Endothelial cell (in vitro differentiated cells): ENCODE measurements at regions not wholly inside any gene's neighbourhood (a gene's known extent, or its start where the extent isn't known, plus 50 kb on each side); places are given as distances from the start of the nearest gene placed in this dataset.
"Not testable (repeated sequence)": the region's sequence is repeated elsewhere in the genome, so short reads cannot be mapped to it uniquely, and the experiment has no call there.

ENCODE experiments used
- DNase-seq: peaks from one replicate; pipeline ENCODE4 v3.0.0; 2021; ENCODE audit warnings: low spot score
- H3K27ac Mint-ChIP-seq: one replicate; pipeline ENCODE4 v1.8.0; 2021; ENCODE audit warnings: mixed read lengths, inconsistent platforms; ENCODE audit not compliant: unreplicated experiment
- H3K27me3 Mint-ChIP-seq: one replicate; pipeline ENCODE4 v1.8.0; 2021; ENCODE audit warnings: mild to moderate bottlenecking, moderate library complexity, mixed read lengths, inconsistent platforms; ENCODE audit not compliant: unreplicated experiment
- H3K36me3 Mint-ChIP-seq: one replicate; pipeline ENCODE4 v1.8.0; 2021; ENCODE audit warnings: mild to moderate bottlenecking, low read depth, mixed read lengths, inconsistent platforms; ENCODE audit not compliant: unreplicated experiment
- H3K4me1 Mint-ChIP-seq: one replicate; pipeline ENCODE4 v1.8.0; 2021; ENCODE audit warnings: mild to moderate bottlenecking, mixed read lengths, inconsistent platforms; ENCODE audit not compliant: unreplicated experiment
- H3K4me3 Mint-ChIP-seq: one replicate; pipeline ENCODE4 v1.8.0; 2021; ENCODE audit warnings: mild to moderate bottlenecking, mixed read lengths, inconsistent platforms; ENCODE audit not compliant: unreplicated experiment
- H3K9me3 Mint-ChIP-seq: one replicate; pipeline ENCODE4 v1.8.0; 2021; ENCODE audit warnings: mixed read lengths, inconsistent platforms; ENCODE audit not compliant: unreplicated experiment
- TF ChIP-seq, protein P1 (sequence below): fragments of 200-600 bp; sonication (generic); IDR thresholded peaks from one replicate; pipeline ENCODE4 v1.5.0; 2021; ENCODE audit warnings: antibody characterized with exemption; ENCODE audit not compliant: unreplicated experiment

DNA sequence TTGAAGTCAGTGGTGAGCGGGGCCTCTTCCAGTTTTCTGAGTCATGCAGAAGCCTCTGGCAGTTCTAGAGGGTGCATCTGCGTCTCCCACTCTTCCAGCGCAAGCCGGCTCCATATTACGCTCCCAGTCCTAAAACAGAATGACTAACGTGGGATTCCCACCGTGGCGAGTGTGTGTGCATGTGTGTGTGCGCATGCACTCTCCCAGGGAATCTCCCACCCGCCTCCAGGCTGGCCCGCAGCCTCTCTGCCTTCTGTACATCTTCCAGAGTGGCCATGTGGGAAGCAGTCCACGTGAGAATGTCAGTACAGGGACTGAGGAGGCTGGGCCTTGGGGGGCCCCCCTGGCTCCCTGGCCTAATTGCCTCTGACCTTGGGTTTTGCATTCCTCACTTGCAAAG is 87.7 kb downstream of the LSM3 start:
- H3K36me3 Mint-ChIP-seq: no peaks in the 10 kb centered on the region
- peaks cover 4% of the 10 kb centered on the region for H3K27me3 Mint-ChIP-seq
- TF ChIP-seq, protein P1, sequence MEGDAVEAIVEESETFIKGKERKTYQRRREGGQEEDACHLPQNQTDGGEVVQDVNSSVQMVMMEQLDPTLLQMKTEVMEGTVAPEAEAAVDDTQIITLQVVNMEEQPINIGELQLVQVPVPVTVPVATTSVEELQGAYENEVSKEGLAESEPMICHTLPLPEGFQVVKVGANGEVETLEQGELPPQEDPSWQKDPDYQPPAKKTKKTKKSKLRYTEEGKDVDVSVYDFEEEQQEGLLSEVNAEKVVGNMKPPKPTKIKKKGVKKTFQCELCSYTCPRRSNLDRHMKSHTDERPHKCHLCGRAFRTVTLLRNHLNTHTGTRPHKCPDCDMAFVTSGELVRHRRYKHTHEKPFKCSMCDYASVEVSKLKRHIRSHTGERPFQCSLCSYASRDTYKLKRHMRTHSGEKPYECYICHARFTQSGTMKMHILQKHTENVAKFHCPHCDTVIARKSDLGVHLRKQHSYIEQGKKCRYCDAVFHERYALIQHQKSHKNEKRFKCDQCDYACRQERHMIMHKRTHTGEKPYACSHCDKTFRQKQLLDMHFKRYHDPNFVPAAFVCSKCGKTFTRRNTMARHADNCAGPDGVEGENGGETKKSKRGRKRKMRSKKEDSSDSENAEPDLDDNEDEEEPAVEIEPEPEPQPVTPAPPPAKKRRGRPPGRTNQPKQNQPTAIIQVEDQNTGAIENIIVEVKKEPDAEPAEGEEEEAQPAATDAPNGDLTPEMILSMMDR: no peak
- no peaks in the 10 kb centered on the region for H3K4me1 Mint-ChIP-seq
- H3K9me3 Mint-ChIP-seq: no peaks in the 10 kb centered on the region
- H3K27ac Mint-ChIP-seq: no peak overlapping the region
- no peak for DNase-seq
- H3K4me3 Mint-ChIP-seq: no peak overlapping the region

DNA sequence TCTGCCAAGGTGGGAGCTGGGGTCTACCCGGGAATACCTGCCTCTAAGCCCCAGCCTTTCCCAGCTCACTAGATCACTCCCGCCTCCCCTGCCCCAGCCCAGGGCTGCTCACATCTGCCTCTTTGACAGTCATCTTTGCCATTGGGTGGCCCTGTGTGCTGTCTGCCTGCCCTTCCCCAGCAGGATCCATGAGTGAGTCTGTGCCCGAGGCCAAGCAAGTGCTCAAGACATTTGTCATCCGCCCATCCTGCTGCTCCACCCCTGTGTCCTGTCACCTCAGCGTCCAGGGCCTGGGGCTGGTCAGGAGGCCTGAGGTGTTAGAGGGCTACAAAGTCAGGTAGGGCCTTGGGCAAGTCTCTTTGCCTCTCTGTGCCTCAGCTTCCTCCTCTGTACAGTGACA is 89.4 kb downstream of the LSM3 start:
- Mint-ChIP-seq H3K36me3 (no peaks in the 10 kb centered on the region), H3K27ac (no peak overlapping the region), H3K4me1 (peaks cover 5% of the 10 kb centered on the region), H3K27me3 (peaks cover 2% of the 10 kb centered on the region), H3K9me3 (no peaks in the 10 kb centered on the region), H3K4me3 (no peak overlapping the region)
- TF ChIP-seq, protein P1: no peak
- DNase-seq: no peak

DNA sequence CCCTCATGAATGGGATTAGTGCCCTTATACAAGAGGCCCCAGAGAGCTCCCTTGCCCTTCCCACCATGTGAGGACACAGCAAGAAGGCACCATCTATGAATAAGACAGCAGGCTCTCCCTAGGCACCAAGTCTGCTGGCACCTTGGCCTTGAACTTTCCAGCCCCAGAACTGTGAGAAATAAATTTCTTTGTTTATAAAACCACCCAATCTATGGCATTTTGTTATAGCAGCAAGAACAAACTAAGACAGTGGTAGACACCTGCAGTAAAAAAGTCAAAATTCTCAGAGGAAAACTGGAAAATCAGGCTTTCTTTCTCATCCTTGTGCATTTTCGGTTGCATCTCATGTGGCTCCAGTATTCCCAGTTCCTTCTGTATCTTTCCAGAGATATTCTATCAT is 90.3 kb downstream of the LSM3 start:
- Mint-ChIP-seq H3K9me3 (no peaks in the 10 kb centered on the region), H3K4me3 (no peak overlapping the region), H3K36me3 (no peaks in the 10 kb centered on the region), H3K27me3 (no peaks in the 10 kb centered on the region), H3K27ac (no peak overlapping the region), H3K4me1 (peaks cover 5% of the 10 kb centered on the region)
- DNase-seq: no peak
- TF ChIP-seq, protein P1: no peak

DNA sequence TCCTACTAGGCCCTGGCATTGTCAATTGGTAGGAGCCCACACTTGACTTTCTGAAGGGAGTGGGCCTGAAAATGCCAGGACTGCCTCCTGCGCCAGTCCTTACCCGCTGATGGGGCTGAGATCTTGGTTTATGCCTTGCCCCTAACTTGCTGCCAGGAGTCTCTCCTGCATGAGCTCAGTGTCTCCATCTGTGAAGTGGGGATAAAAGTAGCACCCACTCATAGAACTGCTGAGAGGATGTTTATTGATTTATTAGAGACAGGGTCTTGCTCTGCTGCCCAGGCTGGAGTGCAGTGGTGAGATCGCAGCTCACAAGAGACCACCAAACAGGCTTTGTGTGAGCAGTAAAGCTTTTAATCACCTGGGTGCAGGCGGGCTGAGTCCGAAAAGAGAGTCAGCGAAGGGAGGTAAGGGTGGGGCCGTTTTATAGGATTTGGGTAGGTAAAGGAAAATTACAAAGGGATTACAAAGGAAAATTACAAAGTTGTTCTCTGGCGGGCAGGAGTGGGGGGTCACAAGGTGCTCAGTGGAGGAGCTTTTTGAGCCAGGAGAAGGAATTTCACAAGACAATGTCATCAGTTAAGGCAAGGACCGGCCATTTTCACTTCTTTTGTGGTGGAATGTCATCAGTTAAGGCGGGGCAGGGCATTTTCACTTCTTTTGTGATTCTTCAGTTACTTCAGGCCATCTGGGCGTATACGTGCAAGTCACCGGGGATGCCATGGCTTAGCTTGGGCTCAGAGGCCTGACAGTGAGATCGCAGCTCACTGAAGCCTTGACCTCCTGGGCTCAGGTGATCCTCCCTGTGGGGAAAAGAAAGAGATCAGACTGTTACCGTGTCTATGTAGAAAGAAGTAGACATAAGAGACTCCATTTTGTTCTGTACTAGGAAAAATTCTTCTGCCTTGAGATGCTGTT is 93.7 kb downstream of the LSM3 start:
- not testable (repeated sequence) for H3K4me3 Mint-ChIP-seq, H3K9me3 Mint-ChIP-seq, H3K4me1 Mint-ChIP-seq, H3K27me3 Mint-ChIP-seq, DNase-seq, H3K27ac Mint-ChIP-seq, H3K36me3 Mint-ChIP-seq

DNA sequence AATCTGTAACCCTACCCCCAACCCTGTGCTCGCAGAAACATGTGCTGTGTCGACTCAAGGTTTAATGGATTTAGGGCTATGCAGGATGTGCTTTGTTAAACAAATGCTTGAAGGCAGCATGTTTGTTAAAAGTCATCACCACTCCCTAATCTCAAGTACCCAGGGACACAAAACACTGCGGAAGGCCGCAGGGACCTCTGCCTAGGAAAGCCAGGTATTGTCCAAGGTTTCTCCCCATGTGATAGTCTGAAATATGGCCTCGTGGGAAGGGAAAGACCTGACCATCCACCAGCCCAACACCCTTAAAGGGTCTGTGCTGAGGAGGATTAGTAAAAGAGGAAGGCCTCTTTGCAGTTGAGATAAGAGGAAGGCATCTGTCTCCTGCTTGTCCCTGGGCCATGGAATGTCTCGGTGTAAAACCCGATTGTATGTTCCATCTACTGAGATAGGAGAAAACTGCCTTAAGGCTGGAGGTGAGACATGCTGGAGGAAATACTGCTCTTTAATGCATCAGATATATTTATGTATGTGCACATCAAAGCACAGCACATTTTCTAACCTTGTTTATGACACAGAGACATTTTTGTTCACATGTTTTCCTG is 94.4 kb downstream of the LSM3 start:
- H3K36me3 Mint-ChIP-seq, DNase-seq, H3K4me1 Mint-ChIP-seq, H3K27me3 Mint-ChIP-seq, H3K4me3 Mint-ChIP-seq, H3K27ac Mint-ChIP-seq, H3K9me3 Mint-ChIP-seq: not testable (repeated sequence)
